ENCODE measurements at regions not wholly inside any gene's neighbourhood (a gene's known extent, or its start where the extent isn't known, plus 50 kb on each side); places are given as distances from the start of the nearest gene placed in this dataset.

GRCh38 chr4:67126570-67126969, 418.7 kb downstream of the CENPC start:
- TF ChIP-seq CTCF (conservative IDR thresholded peaks at IDR 0.05; ENCODE audit: low read depth, low read length) (no peak), EZH2 (IDR thresholded peaks at IDR 0.05; ENCODE audit: borderline replicate concordance, low read depth, low read length, poor library complexity, severe bottlenecking) (no peak)
